ENCODE measurements at regions not wholly inside any gene's neighbourhood (a gene's known extent, or its start where the extent isn't known, plus 50 kb on each side); places are given as distances from the start of the nearest gene placed in this dataset.

- DNase-seq (ENCODE audit: low spot score), result peak; percentile 82
Observed at GRCh38 chr20:40160097-40160550, 528.9 kb downstream of the MAFB start.

GRCh38 chr20:40159276-40159675 lies 529.8 kb downstream of the MAFB start:
- no peak for DNase-seq (ENCODE audit: low spot score)

- DNase-seq (ENCODE audit: low spot score), result no peak
Observed at GRCh38 chr20:40156600-40157317, 532.3 kb downstream of the MAFB start.

- DNase-seq (ENCODE audit: low spot score), result peak; percentile 17
Observed at GRCh38 chr20:40154514-40154913, 534.5 kb downstream of the MAFB start.

- no peak for DNase-seq (ENCODE audit: low spot score)
Observed at GRCh38 chr20:40148886-40149285, 540.1 kb downstream of the MAFB start.

- no peak for DNase-seq (ENCODE audit: low spot score)
Observed at GRCh38 chr20:40146071-40146470, 543.0 kb downstream of the MAFB start.

- DNase-seq (ENCODE audit: low spot score), result no peak
Observed at GRCh38 chr20:40144581-40144980, 544.5 kb downstream of the MAFB start.

- no peak for DNase-seq (ENCODE audit: low spot score)
Observed at GRCh38 chr20:40134176-40134575, 554.9 kb downstream of the MAFB start.

GRCh38 chr20:40120827-40121226 lies 568.2 kb downstream of the MAFB start:
- DNase-seq (ENCODE audit: low spot score), result no peak

- DNase-seq (ENCODE audit: low spot score), result no peak
Observed at GRCh38 chr20:40111282-40111681, 577.8 kb downstream of the MAFB start.

GRCh38 chr20:40110311-40110831 lies 578.7 kb downstream of the MAFB start:
- DNase-seq (ENCODE audit: low spot score), result no peak

GRCh38 chr20:40109136-40109535 lies 579.9 kb downstream of the MAFB start:
- no peak for DNase-seq (ENCODE audit: low spot score)

GRCh38 chr20:40108321-40108720 lies 580.7 kb downstream of the MAFB start:
- no peak for DNase-seq (ENCODE audit: low spot score)

GRCh38 chr20:40104959-40105358 lies 584.1 kb downstream of the MAFB start:
- no peak for DNase-seq (ENCODE audit: low spot score)

GRCh38 chr20:40103420-40103819 lies 585.6 kb downstream of the MAFB start:
- DNase-seq (ENCODE audit: low spot score), result no peak

- no peak for DNase-seq (ENCODE audit: low spot score)
Observed at GRCh38 chr20:40101560-40101959, 587.5 kb downstream of the MAFB start.

- DNase-seq (ENCODE audit: low spot score), result no peak
Observed at GRCh38 chr20:40100261-40100660, 588.8 kb downstream of the MAFB start.

GRCh38 chr20:40090236-40090635 lies 598.8 kb downstream of the MAFB start:
- DNase-seq (ENCODE audit: low spot score), result no peak

GRCh38 chr20:40087496-40087895 lies 601.5 kb downstream of the MAFB start:
- DNase-seq (ENCODE audit: low spot score), result no peak

- DNase-seq (ENCODE audit: low spot score), result no peak
Observed at GRCh38 chr20:40085513-40085912, 603.5 kb downstream of the MAFB start.

- DNase-seq (ENCODE audit: low spot score), result no peak
Observed at GRCh38 chr20:40082436-40082835, 606.6 kb downstream of the MAFB start.

- DNase-seq (ENCODE audit: low spot score), result no peak
Observed at GRCh38 chr20:40081653-40082052, 607.4 kb downstream of the MAFB start.

GRCh38 chr20:40080041-40080652 lies 608.9 kb downstream of the MAFB start:
- DNase-seq (ENCODE audit: low spot score), result no peak
